ENCODE measurements at regions not wholly inside any gene's neighbourhood (a gene's known extent, or its start where the extent isn't known, plus 50 kb on each side); places are given as distances from the start of the nearest gene placed in this dataset.
"Not testable (repeated sequence)": the region's sequence is repeated elsewhere in the genome, so short reads cannot be mapped to it uniquely, and the experiment has no call there.

DNA sequence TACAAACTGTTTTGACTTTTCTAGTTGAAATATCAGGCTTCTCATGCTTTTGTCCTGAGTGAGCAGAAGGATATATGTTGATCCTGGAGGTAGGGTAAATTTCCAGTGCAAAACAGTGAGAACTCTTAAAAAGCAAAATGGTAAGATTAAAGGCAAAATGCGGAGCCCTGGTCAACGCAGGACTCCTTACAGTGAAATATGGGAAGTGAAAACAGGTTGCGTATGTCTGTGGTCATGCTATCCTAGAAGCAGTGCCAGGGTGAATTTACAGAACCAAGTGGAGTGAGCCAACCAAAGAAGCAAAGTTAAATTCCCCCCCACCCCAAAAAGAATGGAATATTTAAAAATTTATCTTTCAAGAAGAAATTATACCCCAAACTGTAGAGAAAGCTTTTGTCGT is 256.4 kb downstream of the NR2F2 start:
- no peak for DNase-seq

DNA sequence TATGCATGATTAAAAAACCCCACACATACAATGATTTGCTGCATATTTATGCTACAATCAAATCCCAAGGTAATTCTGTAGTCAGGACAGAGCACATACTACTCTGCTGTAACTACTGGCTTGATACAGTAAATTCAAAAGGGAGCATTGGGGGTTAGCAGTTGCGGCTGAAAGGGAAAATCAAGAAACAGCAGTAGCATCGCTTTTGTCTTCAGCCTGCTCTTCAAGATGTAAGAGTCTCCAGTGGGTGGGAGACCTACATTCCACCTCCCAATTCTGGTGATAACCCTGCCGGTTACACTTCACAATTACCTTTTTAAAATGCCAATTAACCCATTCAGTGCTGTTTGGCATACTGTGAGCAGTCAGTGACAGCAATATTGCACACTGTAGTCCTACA is 259.4 kb downstream of the NR2F2 start:
- no peak for DNase-seq

DNA sequence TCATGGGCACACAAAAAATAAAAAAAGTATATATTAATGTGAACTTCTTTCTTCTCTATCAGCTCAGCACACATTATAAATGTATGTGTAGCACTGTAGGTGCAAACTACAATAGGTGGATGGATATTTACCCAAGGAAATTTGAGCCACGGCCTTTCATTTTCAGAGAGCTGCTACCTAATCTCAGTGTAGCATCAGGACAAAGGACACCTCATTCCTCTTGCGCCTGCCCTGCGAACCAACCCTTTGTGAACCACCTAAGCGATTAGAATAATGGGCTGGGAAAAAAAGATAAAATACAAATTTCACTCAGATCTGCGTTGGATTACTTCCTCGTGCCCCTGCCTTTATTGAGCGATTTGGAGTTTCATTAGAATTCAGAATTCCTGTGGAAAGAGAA is 263.2 kb downstream of the NR2F2 start:
- no peak for DNase-seq

DNA sequence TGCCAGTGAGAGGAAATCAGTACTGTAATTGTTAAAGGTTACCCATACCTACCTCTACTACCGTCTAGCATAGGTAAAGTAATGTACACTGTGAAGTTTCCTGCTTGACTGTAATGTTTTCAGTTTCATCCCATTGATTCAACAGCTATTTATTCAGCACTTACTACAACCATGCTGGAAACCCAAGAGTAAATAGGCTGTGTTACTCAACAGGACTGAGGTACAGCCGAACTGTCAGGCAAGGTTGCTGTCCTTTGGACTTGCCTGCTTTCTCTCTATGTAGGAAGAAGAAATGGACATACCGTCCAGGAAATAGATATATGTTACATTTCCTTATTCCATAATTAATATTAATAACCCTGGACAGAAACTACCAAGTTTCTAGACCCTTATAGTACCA is 265.5 kb downstream of the NR2F2 start:
- DNase-seq: no peak

DNA sequence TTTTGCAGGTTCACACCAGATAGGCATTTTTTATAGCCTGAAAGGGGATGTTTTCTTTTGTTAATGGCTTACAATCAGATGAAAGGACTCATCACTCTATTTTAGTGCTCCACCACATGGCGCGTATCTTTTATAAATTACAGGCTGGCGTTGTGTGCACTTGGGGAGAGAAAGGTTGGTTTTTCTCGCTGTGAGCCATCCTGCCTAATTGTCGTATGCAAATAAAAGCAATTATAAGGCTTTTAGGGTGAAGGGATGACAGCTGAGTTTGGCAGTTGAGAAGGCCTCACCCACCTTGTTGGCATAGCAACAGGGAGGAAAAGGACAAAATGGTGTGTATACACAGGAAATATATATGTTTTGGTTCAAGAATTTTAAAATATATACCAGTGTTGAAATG is 268.0 kb downstream of the NR2F2 start:
- no peak for DNase-seq

DNA sequence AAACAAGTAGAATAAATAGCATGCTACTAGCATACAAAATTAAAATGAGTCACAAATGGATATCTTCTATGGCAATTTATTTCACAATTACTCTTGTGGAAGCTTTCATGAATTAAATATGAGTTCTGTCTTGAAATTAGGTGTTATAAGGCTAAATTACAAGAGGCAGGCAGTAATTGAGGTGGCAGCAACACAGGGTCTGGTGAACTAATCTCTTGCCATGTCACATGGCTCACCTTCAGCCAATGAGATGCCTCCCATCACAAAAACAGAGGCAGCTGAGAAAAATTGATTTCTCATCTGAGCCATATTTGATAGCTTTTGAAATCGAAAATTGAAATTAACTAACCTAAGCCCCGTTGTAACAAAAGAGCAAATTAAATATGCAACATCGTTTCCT is 268.8 kb downstream of the NR2F2 start:
- no peak for DNase-seq

DNA sequence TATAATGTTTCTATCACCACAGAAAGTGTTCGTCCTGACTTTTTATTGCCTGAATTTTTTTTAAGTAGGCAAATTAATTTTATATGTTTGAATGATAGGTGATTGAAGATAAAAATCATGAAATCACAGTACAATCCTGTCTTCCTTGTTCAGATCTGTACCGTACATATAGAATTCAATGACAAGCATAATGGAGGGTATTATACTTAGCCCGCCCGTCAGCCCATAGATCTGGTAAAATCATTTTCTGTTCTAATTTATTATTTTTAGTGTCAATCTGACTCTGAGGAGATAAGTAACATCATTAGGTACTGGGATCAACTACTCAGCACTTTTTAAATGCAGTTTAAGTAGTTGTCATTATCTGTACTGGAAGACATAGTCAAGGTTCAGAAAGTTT is 269.9 kb downstream of the NR2F2 start:
- no peak for DNase-seq

DNA sequence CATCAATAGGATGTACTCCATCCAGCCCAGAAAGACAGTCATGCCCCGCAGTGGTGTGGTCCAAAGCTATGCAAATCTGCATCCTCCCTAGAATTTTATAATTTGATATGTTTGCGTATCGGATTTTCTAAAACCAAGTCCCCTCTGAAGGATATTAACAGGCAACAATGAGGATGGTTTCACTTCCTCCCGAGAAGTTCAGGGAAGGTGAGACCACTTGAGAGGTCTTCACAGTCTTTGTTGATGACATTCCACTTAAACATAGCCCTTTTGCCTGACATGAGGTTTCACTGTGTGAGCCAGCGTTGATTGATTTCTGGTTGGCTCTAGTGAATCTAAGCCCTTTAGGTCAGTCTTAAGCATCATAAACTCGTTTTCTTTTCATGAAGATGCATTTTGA is 276.1 kb downstream of the NR2F2 start:
- no peak for DNase-seq

DNA sequence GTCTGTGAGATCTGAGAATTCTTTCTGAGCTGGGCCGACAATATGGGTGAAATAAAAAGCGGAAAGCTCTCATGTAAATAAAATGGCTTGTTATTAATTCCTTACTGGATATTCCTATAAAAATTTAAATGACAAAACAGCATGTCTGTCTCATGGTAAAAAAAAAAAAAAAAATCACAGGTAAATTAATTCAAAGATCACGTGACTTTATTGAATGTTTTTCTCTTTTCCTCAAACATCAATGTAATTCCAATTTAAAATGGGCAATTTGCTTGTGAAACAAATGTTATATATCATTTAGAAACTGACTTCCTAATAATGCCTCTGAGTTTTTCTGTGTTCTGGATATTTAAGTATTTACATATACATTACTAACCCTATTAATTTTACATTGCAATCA is 280.3 kb downstream of the NR2F2 start:
- DNase-seq: no peak

DNA sequence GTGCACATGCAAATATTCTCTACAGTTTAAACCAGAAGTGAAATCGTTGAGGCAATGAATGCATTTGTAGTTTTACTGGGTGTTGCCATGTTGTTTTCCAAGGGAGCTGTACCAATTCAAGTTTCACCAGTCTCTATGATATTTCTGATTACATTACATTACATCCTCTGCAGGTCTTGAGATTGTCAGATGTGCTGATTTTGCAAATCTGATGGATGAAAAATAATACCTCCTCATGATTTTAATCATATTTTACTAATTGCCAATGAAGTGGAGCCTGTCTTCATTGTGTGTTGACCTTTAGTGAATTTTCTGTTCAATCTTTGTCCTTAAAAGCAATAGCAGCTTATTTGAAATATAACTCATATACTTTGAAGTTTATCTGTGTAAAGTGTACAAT is 282.4 kb downstream of the NR2F2 start:
- DNase-seq: no peak

DNA sequence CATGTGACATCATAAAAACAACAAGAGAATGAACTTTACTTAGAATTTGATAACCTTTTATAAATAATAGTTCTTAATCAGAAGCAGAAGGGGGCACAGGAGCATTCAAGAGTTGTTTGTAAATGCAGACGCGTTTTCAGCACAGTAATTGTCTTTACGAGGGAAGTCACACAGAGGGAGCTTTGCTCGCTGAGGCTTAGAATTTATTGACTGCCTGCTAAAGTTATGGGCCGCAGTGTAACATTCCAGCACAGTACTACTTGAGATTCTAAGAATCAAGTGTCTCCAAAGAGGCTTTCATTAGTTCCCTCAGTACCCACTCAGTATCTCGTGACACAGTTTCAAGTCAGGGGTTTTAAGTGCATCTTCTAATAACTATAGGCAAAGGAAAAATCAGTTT is 288.7 kb downstream of the NR2F2 start:
- no peak for DNase-seq

DNA sequence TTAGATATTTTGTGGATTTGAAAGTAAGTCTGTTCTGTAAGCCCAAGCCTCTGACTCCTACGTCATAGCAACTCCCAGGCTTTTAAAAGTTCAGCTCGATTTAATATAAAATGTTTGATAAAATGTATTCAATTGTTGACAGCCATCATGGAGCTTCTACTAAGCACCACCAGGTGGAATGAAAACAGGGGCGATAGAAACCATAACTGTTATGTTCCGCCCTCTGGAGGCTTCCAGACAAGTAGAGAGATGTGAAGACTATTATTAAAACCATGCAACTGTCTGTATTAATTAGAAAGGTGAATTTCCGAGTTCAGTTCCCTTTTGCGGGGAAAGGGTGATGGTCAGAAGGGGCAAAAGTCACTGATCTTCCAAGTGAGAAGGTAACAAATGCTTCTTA is 292.2 kb downstream of the NR2F2 start:
- DNase-seq: no peak

DNA sequence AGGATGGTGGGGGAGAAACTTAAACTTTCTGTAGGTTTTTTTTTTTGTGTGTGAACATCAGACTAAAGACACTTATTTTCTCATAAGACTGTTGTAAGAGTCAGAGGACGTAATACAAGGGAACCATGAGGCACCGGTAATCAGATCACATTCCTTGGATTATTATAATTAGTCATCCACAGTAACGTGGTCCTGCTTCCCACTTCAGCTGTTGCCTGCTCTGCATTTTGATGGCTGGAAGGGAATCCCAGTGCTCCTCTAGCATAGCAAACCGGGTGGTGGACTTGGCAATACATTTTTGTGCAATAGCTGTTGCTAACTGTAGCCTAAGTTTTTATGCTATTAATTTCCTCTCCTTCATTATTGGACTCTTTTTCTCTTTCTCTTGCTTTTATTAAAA is 294.8 kb downstream of the NR2F2 start:
- no peak for DNase-seq

DNA sequence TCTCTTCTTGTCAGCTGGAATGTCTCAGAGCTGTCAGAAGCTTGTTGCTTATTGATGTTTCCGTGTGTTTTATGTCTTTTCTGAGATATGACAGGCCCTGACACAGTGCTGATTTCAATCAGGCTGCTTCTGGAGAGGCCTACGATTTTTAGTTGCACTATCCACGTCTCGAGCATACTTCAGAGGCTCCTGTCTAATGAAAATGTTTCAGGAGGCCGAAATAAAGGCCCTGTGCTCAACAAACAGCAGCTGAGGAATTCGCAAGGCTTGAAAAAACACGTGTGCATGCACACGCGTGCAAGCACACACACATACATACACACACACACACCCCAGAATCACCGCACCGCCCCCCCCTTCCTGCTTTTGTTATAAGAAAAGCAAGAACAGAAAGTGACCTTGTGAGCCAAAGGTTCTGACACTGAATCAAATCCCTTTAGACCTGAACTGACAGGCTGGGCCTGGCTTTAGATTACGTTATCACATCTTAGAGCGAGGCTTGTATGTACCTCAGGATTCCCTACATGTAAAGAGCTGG is 296.6 kb downstream of the NR2F2 start:
- DNase-seq: no peak

DNA sequence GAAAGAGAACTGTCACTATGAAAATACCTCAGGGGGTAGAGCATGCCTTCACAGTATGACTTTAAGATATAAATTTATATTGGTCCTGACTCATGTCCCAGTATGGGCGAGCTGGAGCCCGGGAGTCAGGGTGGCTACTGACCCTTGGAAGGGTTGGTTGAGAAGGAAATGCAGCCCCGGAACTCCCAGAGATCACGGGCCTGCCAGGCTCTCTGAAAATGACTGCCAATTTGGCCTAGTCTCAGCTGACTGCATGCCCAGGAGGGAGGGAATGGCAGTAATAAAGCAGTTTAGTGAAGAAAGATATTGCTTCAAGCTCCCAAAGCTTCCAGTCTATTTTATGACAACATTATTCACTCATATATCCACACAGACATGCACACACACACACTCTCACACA is 299.0 kb downstream of the NR2F2 start:
- no peak for DNase-seq

DNA sequence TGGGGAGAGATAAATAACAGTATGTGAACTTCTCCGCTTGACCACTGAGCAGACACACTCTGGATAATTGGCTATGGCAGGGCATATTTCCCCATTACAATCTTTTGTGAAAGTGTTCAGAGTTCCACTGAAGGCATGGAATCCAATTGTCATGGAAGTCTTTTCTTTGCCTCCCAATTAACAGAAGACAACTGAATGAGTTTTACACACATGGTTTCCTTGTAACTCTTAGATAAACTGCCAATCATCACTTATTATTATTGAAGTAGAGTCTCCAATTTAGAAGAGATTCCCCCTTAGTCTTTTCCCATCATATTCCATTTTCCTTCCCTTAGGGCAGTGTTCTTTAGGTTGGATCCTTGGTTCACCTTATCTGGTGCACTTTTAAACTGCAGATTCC is 308.3 kb downstream of the NR2F2 start:
- DNase-seq: no peak

DNA sequence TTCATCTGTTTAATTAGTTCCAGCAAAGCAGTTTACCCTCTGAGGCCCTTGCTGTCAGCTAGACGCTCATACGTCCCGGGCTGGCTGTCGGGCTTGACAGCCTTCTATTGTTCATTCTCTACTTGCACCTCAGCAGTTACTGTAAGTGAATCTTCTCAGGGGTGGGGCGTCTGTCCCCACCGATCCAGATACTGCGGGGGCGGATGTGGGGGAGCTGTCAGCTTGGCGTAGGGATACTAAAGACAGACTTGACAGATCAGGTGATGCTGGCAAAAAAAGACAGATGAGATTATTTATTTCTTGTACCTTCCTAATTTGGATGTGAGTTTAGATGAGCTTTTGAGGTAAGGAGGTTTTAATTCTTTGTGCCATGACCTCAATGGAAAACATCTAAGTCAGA is 315.3 kb downstream of the NR2F2 start:
- no peak for DNase-seq

DNA sequence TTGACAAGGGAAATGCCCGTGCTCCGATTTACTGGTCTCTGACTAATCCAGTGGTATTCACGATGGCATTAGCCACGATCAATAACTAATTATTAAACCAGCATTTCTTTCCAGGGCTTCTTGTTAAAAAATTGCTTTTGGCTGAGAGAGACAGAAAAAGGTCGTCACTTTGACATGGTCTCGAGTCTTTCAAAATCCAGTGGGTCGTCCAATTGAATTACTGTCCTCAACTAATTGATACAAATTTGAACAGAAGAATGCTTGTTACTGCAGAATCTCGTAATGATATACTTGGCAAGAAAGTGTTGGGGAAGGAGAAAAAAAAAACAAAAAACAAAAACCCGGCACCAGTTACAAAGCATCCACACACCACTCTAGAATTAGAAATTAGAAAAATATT is 318.4 kb downstream of the NR2F2 start:
- no peak for DNase-seq

DNA sequence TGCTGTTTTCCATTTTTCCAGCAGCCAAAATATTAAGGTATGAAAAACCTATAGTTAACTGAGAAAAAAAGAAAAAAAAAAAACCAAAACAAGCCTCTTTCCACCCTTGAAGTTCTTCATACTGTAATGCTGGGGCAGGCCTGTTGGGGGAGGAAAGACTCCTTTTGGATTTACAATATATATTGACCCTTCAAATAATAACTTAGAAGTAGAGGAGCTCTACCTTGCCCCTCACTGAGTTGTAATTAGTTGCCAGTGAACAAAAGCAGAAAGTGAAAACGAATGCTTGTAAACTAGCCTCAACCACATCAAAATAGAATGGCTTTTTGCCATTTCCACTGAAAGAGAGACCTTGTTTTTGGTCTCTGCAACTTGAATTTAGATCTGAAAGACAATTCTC is 326.6 kb downstream of the NR2F2 start:
- no peak for DNase-seq

DNA sequence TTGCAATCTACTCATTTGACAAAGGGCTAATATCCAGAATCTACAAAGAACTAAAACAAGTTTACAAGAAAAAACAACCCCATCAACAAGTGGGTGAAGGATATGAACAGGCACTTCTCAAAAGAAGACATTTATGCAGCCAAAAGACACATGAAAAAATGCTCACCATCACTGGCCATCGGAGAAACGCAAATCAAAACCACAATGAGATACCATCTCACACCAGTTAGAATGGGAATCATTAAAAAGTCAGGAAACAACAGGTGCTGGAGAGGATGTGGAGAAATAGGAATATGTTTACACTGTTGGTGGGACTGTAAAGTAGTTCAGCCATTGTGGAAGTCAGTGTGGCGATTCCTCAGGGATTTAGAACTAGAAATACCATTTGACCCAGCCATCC is 336.5 kb downstream of the NR2F2 start:
- DNase-seq: not testable (repeated sequence)

DNA sequence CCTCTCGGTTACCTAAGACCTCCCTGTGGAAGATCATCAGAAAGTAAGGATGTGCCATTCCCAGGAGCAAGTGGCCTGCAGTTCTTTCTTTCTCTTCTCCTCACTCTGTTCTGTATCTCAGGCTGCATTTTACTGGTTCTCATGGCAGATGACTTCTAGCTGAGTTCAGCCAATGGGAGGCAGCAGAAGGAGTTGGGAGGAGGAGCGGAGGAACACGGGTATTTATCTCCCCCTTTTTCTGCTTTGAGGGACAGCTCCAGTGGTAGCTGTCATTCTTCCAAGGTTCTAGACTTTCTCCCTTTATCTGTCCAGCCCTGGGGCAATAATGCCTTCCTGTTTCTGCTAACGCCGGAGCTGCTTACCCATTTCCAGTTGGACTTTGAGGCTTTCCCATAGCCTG is 339.9 kb downstream of the NR2F2 start:
- no peak for DNase-seq

DNA sequence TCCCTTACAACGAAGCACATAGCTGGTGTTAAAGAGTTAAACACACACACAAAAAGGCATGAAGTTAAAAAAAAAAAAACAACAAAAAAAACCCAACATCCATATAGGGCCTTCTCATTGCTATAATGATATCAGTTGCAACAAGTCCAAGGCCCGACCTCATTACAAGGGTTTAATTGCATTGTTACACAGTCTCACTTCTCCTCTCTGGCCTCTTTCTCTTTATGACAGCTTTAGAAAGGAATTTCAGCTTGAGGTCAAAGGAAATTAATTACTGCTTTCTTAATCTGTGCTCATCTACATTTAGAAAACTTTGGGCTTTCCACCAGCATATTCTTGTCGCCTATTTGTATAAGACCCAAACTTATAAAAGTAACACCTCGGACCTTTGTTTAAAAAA is 342.1 kb downstream of the NR2F2 start:
- DNase-seq: no peak

DNA sequence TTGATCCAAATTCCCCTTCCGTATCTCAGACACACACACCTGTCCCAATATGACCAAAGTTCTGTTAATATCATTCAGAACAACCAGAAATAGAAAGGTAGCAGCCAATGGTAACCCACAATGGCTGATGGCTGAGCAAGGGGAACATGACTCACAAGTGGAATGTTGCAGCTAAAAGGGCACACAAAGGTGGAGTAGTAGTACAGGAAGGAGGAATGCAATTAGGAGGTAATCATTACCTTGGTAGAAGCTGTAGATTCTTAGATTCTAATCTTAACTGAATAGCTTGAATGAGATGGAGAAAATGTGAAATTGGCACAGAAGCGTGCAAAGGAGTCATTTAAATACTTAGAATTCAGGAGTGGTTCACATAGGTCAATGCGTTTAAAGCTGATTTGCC is 347.9 kb downstream of the NR2F2 start:
- no peak for DNase-seq

DNA sequence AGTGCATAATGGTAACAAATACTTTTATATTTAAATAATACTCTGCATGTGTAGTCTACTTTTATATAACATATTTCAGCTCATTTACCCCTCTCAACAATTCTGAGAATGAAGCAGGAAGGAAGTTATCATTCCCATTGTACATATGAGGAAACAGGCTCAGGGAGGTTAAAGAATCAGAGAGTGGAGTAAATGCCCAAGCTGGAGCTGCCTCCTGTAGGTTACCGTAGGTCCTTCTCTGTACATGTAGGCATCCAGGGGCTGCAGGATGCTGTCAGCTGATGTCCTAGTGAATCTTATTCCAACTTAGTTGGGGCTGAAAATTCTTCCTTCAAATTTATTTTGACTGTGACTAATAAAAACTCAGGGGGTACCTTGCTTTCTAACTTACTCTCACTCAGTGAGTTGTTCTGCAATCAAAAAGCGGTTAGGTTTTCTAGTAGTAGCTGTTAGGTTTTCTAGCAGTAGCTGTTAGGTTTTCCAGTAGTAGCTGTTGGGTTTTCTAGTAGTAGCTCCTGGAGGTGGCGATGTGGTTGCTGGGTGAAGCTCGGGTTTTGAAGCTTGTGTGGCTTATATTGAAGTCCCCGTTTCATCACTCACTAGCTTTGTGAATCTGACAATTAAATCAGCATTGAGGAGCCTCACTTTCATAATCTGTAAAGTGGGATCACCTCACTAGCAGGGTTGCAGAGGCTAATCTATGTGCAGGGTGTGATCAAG is 357.0 kb downstream of the NR2F2 start:
- no peak for DNase-seq

DNA sequence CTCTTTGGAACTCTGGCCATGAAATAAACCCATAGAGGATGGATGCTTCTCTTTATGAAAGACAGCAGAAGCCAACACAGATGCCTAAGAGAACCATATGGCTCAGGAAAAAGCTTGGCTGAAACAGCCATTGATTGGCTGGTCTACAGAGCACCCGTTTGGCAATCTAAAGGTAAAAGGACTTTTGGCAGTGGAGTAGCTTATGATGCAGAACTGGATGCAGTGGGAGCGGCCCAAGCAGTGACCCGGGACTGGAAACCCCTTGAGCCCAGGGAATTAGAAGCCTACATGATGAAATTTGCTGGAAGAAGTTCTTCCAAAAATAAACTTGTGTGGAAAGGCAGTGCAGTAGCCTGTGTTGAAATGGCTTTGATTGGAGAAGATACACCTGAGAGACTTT is 360.2 kb downstream of the NR2F2 start:
- no peak for DNase-seq

DNA sequence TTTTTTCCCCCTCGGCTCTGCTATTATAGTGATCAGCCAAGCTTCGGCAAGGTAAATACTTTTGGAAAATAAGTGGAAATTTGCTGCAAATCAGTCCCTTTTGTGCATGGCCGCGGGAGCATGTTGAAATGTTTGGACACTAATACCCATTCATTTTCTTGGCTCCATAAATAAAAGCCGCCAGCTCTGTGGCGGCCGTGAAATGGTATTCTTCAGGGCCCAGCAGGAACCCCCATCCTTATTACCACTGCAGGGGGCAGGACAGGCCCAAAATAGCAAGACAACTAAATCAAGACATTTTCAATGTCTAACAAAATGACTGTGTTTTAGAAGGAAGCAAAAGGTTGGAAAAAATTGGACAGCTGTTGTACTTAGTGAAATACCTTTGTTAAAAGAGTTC is 362.3 kb downstream of the NR2F2 start:
- DNase-seq: no peak

Data from fibroblast of skin of right biceps (primary cell).